ENCODE measurements at regions not wholly inside any gene's neighbourhood (a gene's known extent, or its start where the extent isn't known, plus 50 kb on each side); places are given as distances from the start of the nearest gene placed in this dataset.
"Not testable (repeated sequence)": the region's sequence is repeated elsewhere in the genome, so short reads cannot be mapped to it uniquely, and the experiment has no call there.

DNA sequence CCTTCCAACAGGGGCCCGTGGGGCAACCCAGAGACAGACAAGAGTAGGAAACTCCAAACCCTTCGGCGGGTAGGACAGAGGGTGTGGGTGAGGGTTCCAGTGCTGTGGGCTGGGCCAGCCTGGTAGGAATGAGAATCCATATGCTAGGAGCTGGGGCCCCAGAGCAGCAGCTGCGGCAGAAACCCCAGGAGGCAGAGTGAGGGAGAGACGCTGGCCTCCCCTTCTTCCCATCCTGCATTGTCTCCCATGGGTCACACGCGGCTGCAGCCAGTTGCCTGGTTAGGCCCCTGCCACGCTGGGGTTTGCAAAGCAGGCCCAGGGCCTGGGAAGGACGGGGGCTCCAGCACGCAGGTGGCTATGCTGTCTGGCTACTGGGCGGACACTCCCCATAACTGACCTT is 113.1 kb upstream of the CCZ1B start:
- not testable (repeated sequence) for DNase-seq

GRCh38 chr7:6939896-6940295 is 113.8 kb upstream of the CCZ1B start:
- not testable (repeated sequence) for DNase-seq

GRCh38 chr7:6946873-6947272 is 120.8 kb upstream of the CCZ1B start:
- DNase-seq, result not testable (repeated sequence)

DNA sequence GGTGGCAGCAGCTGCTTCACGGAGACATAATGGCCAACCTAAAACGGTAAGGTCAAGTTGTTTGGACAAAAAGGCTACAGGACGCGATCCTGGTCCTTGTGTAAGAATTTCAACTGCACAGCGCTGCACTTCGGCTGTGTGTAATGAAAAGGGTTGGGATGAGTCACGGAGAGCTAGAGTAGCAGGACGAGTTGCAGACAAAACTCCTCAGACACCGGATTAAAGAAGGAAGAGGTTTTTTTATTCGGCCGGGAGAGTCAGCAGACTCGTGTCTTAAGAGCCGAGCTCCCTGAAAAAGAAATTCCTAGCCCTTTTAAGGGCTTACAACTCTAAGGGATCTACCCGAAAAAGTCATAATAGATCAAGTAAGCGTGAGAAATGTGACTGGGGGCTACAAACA is 124.2 kb upstream of the CCZ1B start:
- DNase-seq, result not testable (repeated sequence)

DNA sequence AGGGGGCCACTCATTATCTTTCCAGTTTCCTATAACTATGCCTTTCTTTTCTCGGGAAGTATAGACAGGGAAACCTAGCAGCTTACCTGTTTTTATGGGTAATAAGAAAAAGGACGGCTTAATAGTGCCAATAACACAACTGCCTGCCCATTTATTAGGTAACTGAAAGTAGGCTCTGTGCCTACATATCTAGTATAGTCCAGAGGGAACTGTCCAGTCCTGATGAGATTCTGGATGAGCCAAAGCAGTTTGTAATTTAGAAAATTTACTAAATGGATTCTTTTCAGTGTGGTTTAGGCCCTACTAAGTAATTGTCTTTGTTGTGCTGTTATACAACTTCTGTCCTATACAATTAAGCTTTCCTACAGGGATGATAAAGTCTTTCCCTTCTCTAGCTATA is 125.5 kb upstream of the CCZ1B start:
- not testable (repeated sequence) for DNase-seq

DNA sequence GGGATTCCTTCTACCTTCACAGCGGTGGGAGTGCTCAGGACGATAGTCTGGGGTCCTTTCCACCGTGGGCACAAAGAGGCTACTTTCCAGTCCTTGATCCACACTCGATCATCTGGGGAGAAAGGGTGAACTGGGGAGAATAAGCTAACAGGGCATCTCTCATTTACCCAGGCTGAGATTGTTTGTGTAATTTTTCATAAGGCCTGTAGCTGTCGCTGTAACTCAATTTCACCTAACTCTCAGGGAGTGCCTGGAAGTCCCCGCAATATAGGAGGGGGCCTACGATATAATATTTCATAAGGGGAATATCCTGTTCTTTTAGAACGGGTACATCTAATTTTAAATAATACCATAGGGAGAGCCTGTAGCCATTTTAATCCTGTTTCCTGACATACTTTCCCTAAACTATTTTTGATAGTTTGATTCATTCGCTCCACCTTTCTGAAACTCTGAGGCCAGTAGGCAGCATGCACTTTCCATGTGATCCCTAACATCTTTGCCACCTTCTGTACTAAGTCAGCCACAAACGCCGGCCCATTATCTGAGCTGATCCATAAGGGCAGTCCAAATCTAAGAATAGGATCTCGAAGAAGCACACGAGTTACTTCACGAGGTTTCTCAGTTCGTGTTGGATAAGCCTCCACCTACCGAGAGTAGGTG is 127.2 kb upstream of the CCZ1B start:
- not testable (repeated sequence) for DNase-seq

DNA sequence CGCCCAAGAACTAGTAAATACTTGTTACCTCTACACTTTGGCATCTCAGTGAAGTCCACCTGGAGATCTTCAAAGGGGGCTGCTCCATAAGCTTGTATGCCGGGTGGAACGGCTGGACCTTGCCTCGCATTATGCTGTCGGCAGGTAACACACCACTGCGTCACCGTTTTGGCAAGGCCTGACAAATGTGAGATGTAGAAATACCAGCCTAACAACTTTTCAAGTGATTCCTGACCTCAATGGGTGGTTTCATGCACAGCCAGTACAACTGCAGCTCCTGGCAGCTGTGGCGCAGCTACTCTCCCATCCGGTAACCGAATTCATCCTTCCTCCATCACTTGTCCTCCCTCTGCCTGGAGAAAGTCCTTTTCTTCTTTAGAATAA is 127.7 kb upstream of the CCZ1B start:
- not testable (repeated sequence) for DNase-seq

- DNase-seq, result not testable (repeated sequence)
Measured at GRCh38 chr7:6955385-6955784, 129.3 kb upstream of the CCZ1B start.

- not testable (repeated sequence) for DNase-seq
Measured at GRCh38 chr7:6955990-6956566, 130.0 kb upstream of the CCZ1B start.

GRCh38 chr7:6958371-6958770 is 132.3 kb upstream of the CCZ1B start:
- not testable (repeated sequence) for DNase-seq

- DNase-seq, result not testable (repeated sequence)
Measured at GRCh38 chr7:6959942-6960341, 133.9 kb upstream of the CCZ1B start.

GRCh38 chr7:6962871-6963270 is 136.8 kb upstream of the CCZ1B start:
- DNase-seq, result not testable (repeated sequence)

- peak; percentile 23 for DNase-seq
Measured at GRCh38 chr7:6965051-6965450, 139.0 kb upstream of the CCZ1B start.

DNA sequence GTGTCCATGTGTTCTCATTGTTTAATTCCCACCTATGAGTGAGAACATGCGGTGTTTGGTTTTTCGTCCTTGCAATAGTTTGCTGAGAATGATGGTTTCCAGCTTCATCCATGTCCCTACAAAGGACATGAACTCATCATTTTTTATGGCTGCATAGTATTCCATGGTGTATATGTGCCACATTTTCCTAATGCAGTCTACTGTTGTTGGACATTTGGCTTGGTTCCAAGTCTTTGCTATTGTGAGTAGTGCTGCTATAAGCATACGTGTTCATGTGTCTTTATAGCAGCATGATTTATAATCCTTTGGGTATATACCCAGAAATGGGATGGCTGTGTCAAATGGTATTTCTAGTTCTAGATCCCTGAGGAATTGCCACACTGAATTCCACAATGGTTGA is 144.1 kb upstream of the CCZ1B start:
- DNase-seq, result not testable (repeated sequence)

GRCh38 chr7:6974876-6975275 is 148.8 kb upstream of the CCZ1B start:
- DNase-seq, result not testable (repeated sequence)

DNA sequence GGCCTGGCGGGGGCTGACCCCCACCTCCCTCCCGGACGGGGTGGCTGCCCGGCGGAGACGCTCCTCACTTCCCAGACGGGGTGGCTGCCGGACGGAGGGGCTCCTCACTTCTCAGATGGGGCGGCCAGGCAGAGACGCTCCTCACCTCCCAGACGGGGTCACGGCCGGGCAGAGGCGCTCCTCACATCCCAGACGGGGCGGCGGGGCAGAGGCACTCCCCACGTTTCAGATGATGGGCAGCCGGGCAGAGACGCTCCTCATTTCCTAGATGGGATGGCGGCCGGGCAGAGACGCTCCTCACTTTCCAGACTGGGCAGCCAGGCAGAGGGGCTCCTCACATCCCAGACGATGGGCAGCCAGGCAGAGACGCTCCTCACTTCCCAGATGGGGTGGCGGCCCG is 149.3 kb upstream of the CCZ1B start:
- not testable (repeated sequence) for DNase-seq

DNA sequence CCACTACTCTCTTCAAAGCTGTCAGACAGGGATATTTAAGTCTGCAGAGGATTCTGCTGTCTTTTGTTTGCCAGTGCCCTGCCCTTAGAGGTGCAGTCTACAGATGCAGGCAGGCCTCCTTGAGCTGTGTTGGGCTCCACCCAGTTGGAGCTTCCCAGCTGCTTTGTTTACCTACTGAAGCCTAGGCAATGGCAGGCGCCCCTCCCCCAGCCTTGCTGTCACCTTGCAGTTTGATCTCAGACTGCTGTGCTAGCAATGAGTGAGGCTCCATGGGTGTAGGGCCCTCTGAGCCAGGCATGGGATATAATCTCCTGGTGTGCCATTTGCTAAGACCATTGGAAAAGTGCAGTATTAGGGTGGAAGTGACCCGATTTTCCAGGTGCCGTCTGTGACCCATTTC is 151.3 kb upstream of the CCZ1B start:
- not testable (repeated sequence) for DNase-seq

DNA sequence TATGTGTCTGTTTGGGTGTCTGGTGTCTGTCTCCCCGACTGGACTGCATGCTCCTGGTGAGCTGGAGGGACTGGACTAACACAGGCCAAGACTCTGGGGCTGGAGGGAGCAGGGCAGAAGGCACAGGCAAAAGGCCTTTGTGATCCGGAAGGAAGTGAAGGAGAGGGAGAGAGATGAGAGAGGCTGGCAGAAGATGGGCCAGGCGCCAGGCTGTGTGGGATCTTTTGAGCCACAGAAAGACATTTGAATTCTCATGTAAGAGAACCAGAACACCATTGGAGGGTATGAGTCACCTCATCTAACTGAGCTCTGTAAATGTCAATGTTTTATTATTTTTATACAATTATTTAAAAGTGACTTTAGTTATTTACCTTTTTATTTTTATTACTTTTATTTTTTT is 152.3 kb upstream of the CCZ1B start:
- DNase-seq, result not testable (repeated sequence)

DNA sequence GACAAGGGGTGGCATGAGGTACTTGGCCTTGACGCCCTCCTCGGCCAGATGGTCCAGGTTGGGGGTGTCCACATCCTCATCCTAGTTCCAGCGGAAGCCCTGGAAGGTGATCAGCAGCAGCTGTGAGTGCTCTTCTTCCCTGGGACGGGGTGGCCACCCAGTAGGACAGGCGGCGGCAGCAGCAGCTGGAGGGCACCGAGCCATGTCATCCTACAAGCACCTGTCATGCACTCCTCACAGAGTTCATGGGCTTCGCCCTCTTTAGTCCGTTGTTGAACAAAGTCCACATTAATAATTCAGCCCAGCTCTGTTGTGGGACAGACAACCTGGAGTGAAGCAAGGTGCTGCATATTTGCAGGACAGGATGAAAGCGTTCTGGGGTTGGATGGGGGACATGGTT is 153.4 kb upstream of the CCZ1B start:
- DNase-seq, result not testable (repeated sequence)

- DNase-seq, result not testable (repeated sequence)
Measured at GRCh38 chr7:6982375-6982774, 156.3 kb upstream of the CCZ1B start.

DNA sequence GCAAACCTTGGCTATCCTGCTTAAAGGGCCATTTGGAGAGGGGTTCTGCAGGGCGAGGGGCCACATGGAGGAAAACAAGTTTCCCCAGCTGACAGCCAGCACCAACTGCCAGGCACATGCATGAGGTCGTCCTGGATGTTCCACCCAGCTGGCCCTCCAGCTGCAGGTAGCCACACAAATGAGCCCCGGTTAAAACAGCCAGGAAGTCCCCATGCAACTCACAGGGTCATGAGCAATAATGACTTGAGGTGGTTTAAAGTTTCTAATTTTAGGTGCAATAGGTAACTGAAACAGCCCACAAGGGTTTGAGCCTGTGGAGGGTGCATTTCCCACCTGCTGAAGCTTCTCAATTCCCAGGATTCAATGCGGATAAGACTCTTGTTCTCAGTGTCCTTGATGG is 160.8 kb upstream of the CCZ1B start:
- DNase-seq, result not testable (repeated sequence)

DNA sequence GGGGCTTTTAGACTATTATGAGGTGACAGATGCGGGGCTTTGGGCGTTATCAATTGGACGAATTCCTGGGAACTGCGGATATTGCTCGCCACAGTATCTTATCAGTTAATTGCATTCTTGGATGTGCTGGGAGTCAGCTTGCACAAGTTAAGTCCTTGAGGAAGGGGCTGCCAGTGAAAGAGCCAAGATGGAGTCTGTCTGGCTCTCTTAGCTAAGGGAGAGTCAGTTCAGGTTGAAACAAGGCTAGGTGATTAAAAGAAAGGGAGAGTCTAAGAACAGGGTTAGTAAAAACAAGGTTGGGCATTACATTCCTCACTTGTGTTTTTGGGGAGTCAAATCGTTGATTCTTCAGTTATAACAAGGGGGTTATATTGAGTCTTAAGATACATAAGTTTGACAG is 162.5 kb upstream of the CCZ1B start:
- not testable (repeated sequence) for DNase-seq

- not testable (repeated sequence) for DNase-seq
Measured at GRCh38 chr7:6989968-6990367, 163.9 kb upstream of the CCZ1B start.

DNA sequence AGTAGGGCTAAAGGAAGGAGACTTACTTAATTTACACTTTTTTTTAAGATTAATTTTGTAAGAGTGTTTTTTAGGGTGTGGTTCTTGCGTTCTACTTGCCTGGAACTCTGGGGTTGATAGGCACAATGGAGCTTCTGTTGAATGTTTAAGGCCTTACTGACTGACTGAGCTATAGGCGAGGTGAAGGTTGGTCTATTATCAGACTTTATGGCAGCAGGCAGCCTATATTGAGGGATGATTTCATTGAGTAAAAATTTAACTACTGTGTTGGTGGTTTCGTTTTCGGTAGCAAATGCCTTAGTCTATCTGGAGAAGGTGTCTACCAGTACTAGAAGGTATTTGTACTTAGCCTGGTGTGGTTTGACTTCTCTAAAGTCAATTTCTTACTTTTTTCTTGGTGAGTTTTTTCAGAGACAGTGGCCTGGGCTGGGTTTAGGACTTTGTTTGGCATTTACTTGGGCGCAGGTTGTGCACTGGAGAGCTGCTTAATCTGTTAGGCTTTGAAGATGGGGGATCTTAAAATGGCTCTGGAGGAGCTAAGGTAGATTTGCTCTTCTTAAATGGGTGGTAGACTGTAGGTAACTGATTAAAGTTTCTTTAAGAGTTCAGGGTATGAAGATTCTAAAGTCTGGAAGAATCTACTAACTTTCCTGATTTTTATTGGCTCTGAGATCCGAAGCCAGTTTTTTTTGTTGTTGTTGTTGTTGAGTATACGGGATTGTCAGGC is 164.5 kb upstream of the CCZ1B start:
- not testable (repeated sequence) for DNase-seq

Data from stimulated activated naive CD4-positive, alpha-beta T cell treated with Interleukin-2 at 50 U/mL for 16 hours (primary cell).